ENCODE measurements at regions not wholly inside any gene's neighbourhood (a gene's known extent, or its start where the extent isn't known, plus 50 kb on each side); places are given as distances from the start of the nearest gene placed in this dataset.

- Histone ChIP-seq H2BK20ac (ENCODE audit: low read length) (no peak overlapping the region), H3K79me2 (ENCODE audit: control insufficient read depth in 1 of 2, insufficient read depth in 2 of 2, low read length in 2 of 2) (no peaks in the 10 kb centered on the region), H3K23ac (ENCODE audit: insufficient read length) (no peak overlapping the region), H3K4me3 (ENCODE audit: extremely low read depth in 1 of 4, insufficient read depth in 2 of 4, low read depth in 3 of 4, low read length in 4 of 4) (no peak overlapping the region), H2BK12ac (ENCODE audit: low read depth, low read length) (no peak overlapping the region), H3K23me2 (ENCODE audit: low read depth, low read length) (no peaks in the 10 kb centered on the region), H3K36me3 (ENCODE audit: control insufficient read depth in 2 of 4, insufficient read depth in 4 of 4, low read length in 3 of 4) (no peaks in the 10 kb centered on the region), H4K91ac (replicated peaks; ENCODE audit: insufficient read length, low read length) (no peak overlapping the region), H2AK5ac (ENCODE audit: low read depth, low read length) (no peak overlapping the region), H4K20me1 (replicated peaks in 1 of 2; ENCODE audit: control insufficient read depth in 1 of 2, insufficient read depth in 2 of 2, low read length in 2 of 2) (no peaks in the 10 kb centered on the region), H3K9me3 (ENCODE audit: insufficient read depth in 2 of 2, low read depth in 1 of 2, low read length in 1 of 2) (no peaks in the 10 kb centered on the region; a peak in 1 of 4 replicates), H3K4me2 (ENCODE audit: insufficient read depth in 1 of 2, low read depth in 2 of 2, low read length in 2 of 2) (no peak overlapping the region), H2AFZ (ENCODE audit: low read length) (no peak overlapping the region), H3K18ac (ENCODE audit: extremely low read depth, low read length) (no peak overlapping the region), H3K4ac (replicated peaks; ENCODE audit: insufficient read length, low read depth, low read length) (no peak overlapping the region), H3K27me3 (replicated peaks in 1 of 4; ENCODE audit: control insufficient read depth in 3 of 4, extremely low read depth in 1 of 4, insufficient read depth in 3 of 4, low read length in 3 of 4) (no peaks in the 10 kb centered on the region), H4K5ac (ENCODE audit: insufficient read length, low read depth, low read length) (no peak overlapping the region), H3K14ac (ENCODE audit: insufficient read length) (no peak overlapping the region), H2BK15ac (ENCODE audit: low read length) (no peak overlapping the region), H2BK120ac (replicated peaks; ENCODE audit: low read depth, low read length) (no peak overlapping the region), H2BK5ac (ENCODE audit: low read depth, low read length) (no peak overlapping the region), H4K8ac (ENCODE audit: extremely low read depth, insufficient read depth, low read length) (no peak overlapping the region), H3K27ac (ENCODE audit: low read depth, low read length) (no peak overlapping the region), H3K4me1 (replicated peaks in 1 of 4; ENCODE audit: control insufficient read depth in 3 of 4, insufficient read depth in 4 of 4, low read length in 3 of 4) (no peaks in the 10 kb centered on the region), H3K9ac (replicated peaks in 1 of 4; ENCODE audit: extremely low read depth in 1 of 4, low read depth in 3 of 4, low read length in 3 of 4) (no peak overlapping the region), H3K56ac (replicated peaks; ENCODE audit: insufficient read length, low read depth, low read length) (no peak overlapping the region), H3K79me1 (ENCODE audit: low read depth, low read length) (no peaks in the 10 kb centered on the region)
- no peak for TF ChIP-seq CTBP2 (IDR thresholded peaks at IDR 0.05; ENCODE audit: borderline replicate concordance, insufficient read depth, insufficient read length, low read length)
- TF ChIP-seq POLR2A (IDR thresholded peaks at IDR 0.05; ENCODE audit: control extremely low read depth in 1 of 2, low read depth in 2 of 2, low read length in 2 of 2), result no peak
- TF ChIP-seq BCL11A (IDR thresholded peaks at IDR 0.05; ENCODE audit: low read depth in 2 of 2, low read length in 2 of 2), result no peak
- no peak for TF ChIP-seq ATF3 (IDR thresholded peaks at IDR 0.05; ENCODE audit: insufficient read depth, low read depth, low read length)
- TF ChIP-seq RBBP5 (IDR thresholded peaks at IDR 0.05; ENCODE audit: borderline replicate concordance, low read depth, low read length), result no peak
- no peak for TF ChIP-seq RAD21 (IDR thresholded peaks at IDR 0.05 in 1 of 2, conservative IDR thresholded peaks at IDR 0.05 in 1 of 2; ENCODE audit: low read depth in 2 of 2, low read length in 2 of 2)
- ChIA-PET CTCF (ENCODE audit: partially characterized antibody) (no interaction called here), POLR2A (ENCODE audit: partially characterized antibody) (interaction anchor here (0.6 to 1.6 kb wide), 2 partner anchors 45 to 410 kb away, joined by 3 read pairs; no protein-coding TSS in a partner anchor)
- WGBS, 2 experiments (ENCODE audit: extremely low coverage in 1 of 2, insufficient coverage in 1 of 2, insufficient read length in 1 of 2, insufficient replicate concordance in 2 of 2, low coverage in 1 of 2, low lambda C conversion rate in 2 of 2, missing lambda C conversion rate in 1 of 2), result 91% methylated on average over 5 of the region's 5 CpGs; no CpG with 5 or more reads in 1 of the 2 experiments
- no peak for FAIRE-seq
- DNase-seq (ENCODE audit: low read depth in 1 of 2, low spot score in 2 of 2), result no peak
These were observed 80.8 kb upstream of the SLC22A16 start for GRCh38 chr6:110557199-110557598.

Measured in H1 (cell line).